HG03196 (cell line): ENCODE measurements at regions not wholly inside any gene's neighbourhood (a gene's known extent, or its start where the extent isn't known, plus 50 kb on each side); places are given as distances from the start of the nearest gene placed in this dataset.
"Not testable (repeated sequence)": the region's sequence is repeated elsewhere in the genome, so short reads cannot be mapped to it uniquely, and the experiment has no call there.

ENCODE experiments used
- ATAC-seq: cut with Tn5 transposase; IDR thresholded peaks from one replicate; pipeline ENCODE4 v1.9.1; 2021; ENCODE audit not compliant: unreplicated experiment

- no peak for ATAC-seq
Measured at GRCh38 chr16:61024180-61024900, 1011.9 kb downstream of the CDH8 start.

DNA sequence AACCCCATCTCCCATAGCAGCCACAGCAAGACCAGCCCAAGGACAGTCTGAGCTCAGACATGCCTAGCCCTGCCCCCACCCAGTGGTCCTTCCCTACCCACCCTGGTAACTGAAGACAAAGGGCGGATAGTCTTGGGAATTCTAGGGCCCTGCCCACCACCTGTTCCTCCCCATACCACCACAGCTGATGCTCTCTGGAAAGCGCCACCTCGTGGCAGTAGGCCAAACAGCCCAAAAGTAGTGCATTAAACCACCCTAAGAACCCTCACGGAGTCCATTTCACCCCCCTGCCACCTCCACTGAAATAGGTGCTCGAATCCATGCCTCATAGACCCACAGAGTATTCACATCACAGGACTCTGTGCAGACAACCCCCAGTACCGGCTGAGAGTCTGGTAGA lies 1021.4 kb downstream of the CDH8 start:
- no peak for ATAC-seq

DNA sequence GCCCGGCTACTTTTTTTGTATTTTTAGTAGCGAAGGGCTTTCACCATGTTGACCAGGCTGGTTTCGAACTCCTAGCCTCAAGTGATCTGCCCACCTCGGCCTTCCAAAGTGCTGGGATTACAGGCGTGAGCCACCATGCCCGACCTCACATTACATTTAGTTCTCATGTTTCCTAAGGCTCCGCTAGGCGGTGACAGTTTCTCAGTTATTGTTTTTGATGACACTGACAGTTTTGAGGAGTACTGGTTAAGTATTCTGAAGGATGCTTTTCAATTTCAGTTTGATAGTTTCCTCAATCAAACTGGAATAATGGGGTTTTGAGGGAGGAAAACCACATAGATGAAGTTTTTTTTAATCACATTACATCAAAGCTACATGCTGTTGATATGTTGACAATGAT lies 1028.5 kb downstream of the CDH8 start:
- ATAC-seq: no peak

DNA sequence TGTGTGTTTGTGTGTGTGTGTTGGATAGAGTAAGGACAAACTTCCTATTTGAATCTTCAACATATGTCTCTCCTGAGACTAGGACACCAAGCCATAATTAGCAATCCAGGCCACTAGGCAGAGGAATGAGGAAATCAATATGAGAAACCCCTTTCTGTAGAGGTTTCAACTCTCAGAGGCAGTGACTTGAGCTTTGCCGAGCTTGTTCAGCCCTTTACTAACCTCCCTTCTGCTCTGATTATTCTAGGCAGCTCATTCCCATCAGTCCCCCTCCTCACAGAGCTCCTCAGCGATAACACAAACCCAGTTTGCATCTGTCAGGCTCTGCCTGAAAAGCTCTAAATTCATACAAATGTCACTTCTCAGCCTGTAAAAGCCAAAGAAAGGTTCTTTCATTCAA lies 1030.3 kb downstream of the CDH8 start:
- ATAC-seq: no peak

DNA sequence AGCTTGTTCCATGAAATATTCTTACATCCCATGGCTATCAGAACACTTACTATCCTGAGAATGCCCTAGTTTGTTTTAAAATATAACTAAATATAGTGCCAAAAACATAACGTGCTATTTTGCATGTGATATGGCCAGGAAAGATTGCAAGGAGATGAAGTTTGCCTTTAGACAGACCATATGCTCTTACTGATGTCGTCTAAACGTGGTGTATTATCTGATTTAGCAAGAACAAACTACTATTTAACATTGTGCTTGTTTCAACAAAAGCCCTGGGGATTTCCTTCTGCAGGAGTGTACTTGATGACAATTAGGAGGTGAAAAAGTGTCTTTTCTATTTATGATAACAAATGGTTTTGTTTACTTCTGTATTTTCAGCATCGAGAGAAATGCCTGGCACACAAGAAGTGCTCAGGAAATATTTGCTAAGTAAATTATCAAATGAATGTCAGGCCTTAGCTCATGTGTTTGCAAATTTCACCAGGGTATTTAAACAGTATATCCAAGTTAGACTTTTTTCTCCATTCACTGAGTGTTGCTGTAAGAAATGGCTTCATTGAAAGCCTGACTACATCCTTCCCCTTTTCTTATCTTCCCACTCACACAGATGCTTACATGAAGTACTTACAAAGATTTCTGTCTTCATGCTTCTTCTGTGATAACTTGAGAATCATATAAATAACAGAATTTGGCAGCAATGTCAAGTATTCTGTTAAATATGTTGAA lies 1033.6 kb downstream of the CDH8 start:
- ATAC-seq: no peak

GRCh38 chr16:60991886-60992285 lies 1044.4 kb downstream of the CDH8 start:
- no peak for ATAC-seq

GRCh38 chr16:60989592-60989991 lies 1046.6 kb downstream of the CDH8 start:
- ATAC-seq: no peak

GRCh38 chr16:60979119-60979518 lies 1057.1 kb downstream of the CDH8 start:
- no peak for ATAC-seq

DNA sequence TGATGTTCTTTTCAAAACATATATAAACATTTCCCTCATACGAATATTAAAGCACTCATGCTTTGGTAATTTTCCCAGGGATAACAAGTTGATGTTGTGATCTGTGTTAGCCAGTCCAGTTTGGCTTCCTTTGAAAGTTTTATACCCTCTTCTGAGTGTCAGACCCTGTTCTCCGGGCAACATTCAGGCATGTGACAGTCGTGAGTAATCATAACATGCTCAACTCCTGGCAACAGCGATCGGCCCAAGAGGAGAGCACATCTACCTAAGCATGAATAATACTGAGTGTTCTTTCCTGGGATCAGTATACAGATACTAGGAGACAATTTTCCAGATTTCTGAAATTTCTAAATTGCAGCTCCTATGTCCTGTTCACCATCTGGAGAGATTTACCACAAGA lies 1086.4 kb downstream of the CDH8 start:
- ATAC-seq: no peak

- ATAC-seq: no peak
Measured at GRCh38 chr16:60945225-60945624, 1091.0 kb downstream of the CDH8 start.

DNA sequence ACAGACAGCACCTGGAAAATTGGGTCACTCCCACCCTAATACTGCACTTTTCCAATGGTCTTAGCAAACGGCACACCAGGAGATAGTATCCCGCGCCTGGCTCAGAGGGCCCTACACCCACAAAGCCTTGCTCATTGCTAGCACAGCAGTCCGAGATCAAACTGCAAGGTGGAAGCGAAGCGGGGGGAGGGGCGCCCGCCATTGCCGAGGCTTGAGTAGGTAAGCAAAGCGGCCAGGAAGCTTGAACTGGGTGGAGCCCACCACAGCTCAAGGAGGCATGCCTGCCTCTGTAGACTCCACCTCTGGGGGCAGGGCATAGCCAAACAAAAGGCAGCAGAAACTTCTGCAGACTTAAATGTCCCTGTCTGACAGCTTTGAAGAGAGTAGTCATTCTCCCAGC lies 1100.0 kb downstream of the CDH8 start:
- not testable (repeated sequence) for ATAC-seq

GRCh38 chr16:60932600-60932999 lies 1103.6 kb downstream of the CDH8 start:
- no peak for ATAC-seq

DNA sequence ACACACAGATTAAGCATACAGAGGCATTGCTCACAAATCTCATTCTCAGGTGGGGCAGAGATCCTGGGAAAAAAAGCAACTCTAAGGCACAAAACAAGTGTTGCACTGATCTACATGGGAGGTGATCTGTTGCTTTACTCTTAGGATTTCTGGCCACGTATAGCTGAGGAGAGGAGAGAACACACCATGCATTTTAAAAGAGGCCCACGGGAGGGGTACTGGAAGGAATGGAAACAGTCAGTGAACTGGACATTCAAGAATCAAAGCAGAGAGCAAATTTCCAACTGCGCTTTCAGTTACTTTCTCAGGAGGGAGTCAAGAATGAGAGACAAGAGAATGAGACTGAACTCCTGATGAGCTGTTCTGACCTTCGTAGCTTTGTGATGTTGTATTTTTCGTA lies 1105.9 kb downstream of the CDH8 start:
- no peak for ATAC-seq

- no peak for ATAC-seq
Measured at GRCh38 chr16:60922920-60923319, 1113.3 kb downstream of the CDH8 start.

- ATAC-seq: no peak
Measured at GRCh38 chr16:60914334-60914733, 1121.9 kb downstream of the CDH8 start.

DNA sequence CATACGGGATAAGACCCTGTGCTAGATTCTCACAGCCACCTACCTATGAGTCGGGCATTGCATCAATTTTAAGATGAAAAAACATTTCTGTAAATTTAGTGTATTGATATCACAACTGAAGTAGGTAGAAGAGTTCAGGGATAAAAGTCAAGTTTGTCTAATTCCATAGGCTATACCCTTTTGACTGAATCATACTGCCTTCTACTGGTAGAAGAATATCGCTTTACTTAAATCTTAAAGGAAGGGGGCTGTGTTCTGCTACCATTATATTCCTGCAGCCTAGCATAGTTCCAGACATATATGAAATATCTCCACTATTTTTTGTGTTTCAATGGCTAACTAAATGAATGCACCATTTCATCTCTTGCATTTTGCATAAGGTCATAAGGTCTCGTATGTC lies 1128.6 kb downstream of the CDH8 start:
- ATAC-seq: no peak

- ATAC-seq: no peak
Measured at GRCh38 chr16:60905811-60906210, 1130.4 kb downstream of the CDH8 start.

- no peak for ATAC-seq
Measured at GRCh38 chr16:60902114-60902513, 1134.1 kb downstream of the CDH8 start.

DNA sequence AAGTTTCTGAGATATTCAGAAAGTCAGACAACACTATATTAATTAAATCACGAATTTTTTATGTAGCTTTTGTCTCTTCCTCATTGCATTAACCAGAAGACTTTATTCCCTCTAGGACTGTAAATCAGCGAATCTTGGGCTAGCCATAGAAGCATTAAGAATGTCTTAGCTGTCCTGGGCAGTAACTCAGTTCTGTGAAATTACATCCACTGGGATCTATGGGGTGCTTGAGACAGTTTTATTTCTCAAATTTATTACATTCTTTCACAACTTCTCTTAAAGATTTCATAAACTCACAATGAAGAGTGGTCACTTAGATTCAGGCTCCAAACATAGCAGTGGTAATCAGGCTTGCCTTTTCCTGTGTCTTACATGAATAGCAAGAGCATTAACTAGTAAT lies 1153.4 kb downstream of the CDH8 start:
- no peak for ATAC-seq

- ATAC-seq: no peak
Measured at GRCh38 chr16:60852635-60853034, 1183.6 kb downstream of the CDH8 start.

GRCh38 chr16:60821661-60822060 lies 1214.6 kb downstream of the CDH8 start:
- no peak for ATAC-seq

- ATAC-seq: no peak
Measured at GRCh38 chr16:60820361-60820760, 1215.9 kb downstream of the CDH8 start.

DNA sequence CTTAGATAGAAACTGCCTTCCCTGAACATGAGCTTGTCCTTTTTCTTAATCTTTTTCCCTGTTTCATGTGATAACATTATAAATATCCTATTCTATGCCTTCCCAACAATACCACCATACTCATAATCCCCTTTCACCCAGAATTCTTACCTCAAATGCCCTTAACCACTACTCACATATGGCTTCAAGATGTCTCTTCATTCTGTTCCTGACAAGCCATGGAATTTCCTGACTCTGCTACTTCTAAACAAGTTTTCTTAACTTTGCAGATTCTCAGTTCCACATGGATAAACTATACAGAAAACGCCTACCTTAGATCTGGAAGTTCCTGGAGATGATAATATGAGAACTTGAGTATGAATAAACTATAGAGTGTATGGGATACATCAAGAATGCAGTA lies 1217.8 kb downstream of the CDH8 start:
- no peak for ATAC-seq
